BLaER1 (cell line): ENCODE measurements at regions not wholly inside any gene's neighbourhood (a gene's known extent, or its start where the extent isn't known, plus 50 kb on each side); places are given as distances from the start of the nearest gene placed in this dataset.

Experiments used
- H3K27ac ChIP-seq: shearing (Covaris generic); formaldehyde crosslinking; 2 replicates; pipeline ENCODE4 v1.8.1; 2022
- H3K27me3 ChIP-seq: shearing (Covaris generic); formaldehyde crosslinking; 2 replicates; pipeline ENCODE4 v1.8.1; 2022
- H3K36me3 ChIP-seq: shearing (Covaris generic); formaldehyde crosslinking; 2 replicates; pipeline ENCODE4 v1.8.1; 2022
- H3K4me1 ChIP-seq: shearing (Covaris generic); formaldehyde crosslinking; 2 replicates; pipeline ENCODE4 v1.8.1; 2022
- H3K4me2 ChIP-seq: shearing (Covaris generic); formaldehyde crosslinking; 2 replicates; pipeline ENCODE4 v1.8.1; 2022
- H3K4me3 ChIP-seq: shearing (Covaris generic); formaldehyde crosslinking; 2 replicates; pipeline ENCODE4 v1.8.1; 2022
- H3K9ac ChIP-seq: shearing (Covaris generic); formaldehyde crosslinking; 2 replicates; pipeline ENCODE4 v1.8.1; 2022
- H3K9me3 ChIP-seq: shearing (Covaris generic); formaldehyde crosslinking; 2 replicates; pipeline ENCODE4 v1.8.1; 2022
- H4K20me1 ChIP-seq: shearing (Covaris generic); formaldehyde crosslinking; 2 replicates; pipeline ENCODE4 v1.8.1; 2022
- Cebpa-rat ChIP-seq: shearing (Covaris generic); IDR thresholded peaks from 2 replicates; pipeline ENCODE4 v1.8.1; 2022

DNA sequence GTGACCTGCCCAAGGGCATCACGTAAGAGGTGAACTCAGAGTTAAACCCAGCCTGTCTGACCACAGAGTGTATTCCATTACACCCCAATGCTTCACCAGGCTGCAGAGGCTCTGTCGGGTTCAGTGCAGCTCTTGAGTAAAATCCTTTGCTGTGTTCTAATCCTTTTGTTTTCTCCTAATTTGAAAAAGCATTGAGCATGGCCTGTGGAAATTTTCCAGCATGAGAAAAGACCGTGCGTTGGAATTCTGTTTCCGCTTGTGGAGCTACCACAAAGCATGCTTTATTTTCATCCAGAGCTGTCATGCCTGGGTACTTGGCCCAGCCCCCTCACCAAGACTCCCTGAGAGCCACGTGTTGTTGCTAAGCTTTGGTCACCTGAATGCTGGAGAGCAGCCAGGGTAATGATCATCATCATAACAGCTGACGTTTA, 317.6 kb downstream of the PRDM2 start:
- H3K4me3 ChIP-seq, result no peak overlapping the region
- H3K36me3 ChIP-seq, result no peaks in the 10 kb centered on the region
- H3K27ac ChIP-seq, result no peak overlapping the region
- no peaks in the 10 kb centered on the region for H3K9me3 ChIP-seq
- no peak overlapping the region for H3K4me2 ChIP-seq
- no peak overlapping the region for H3K9ac ChIP-seq
- H3K4me1 ChIP-seq, result no peaks in the 10 kb centered on the region
- no peak for TF ChIP-seq Cebpa-rat
- no peaks in the 10 kb centered on the region for H3K27me3 ChIP-seq
- H4K20me1 ChIP-seq, result no peaks in the 10 kb centered on the region

DNA sequence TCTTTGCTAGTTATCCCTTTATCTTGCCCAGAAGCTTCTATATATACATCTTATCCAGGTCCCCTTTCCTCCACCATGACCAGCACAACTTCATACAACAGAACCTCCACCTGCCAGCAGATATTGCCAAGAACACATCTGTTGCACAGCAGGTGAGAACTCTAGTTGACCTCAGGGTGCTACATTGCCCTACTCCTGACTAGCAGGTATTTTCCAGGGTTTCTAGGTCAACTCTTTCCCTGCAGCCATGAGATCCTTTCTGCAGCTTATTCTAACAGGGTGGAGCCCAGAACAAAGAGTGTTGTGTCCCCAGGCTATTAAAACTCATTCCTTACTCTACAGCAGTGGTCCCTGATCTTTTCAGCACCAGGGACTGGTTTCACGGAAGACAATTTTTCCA, 319.5 kb downstream of the PRDM2 start:
- Histone ChIP-seq H3K4me1 (no peaks in the 10 kb centered on the region), H3K27me3 (no peaks in the 10 kb centered on the region), H4K20me1 (no peaks in the 10 kb centered on the region), H3K4me3 (no peak overlapping the region), H3K27ac (no peak overlapping the region), H3K9ac (no peak overlapping the region), H3K36me3 (no peaks in the 10 kb centered on the region), H3K4me2 (no peak overlapping the region), H3K9me3 (no peaks in the 10 kb centered on the region)
- TF ChIP-seq Cebpa-rat, result no peak

- H3K9me3 ChIP-seq, result no peaks in the 10 kb centered on the region
- no peak overlapping the region for H3K9ac ChIP-seq
- H3K27me3 ChIP-seq, result no peaks in the 10 kb centered on the region
- no peak overlapping the region for H3K27ac ChIP-seq
- H3K36me3 ChIP-seq, result no peaks in the 10 kb centered on the region
- H4K20me1 ChIP-seq, result no peaks in the 10 kb centered on the region
- no peak overlapping the region for H3K4me2 ChIP-seq
- TF ChIP-seq Cebpa-rat, result no peak
- no peaks in the 10 kb centered on the region for H3K4me1 ChIP-seq
- H3K4me3 ChIP-seq, result no peak overlapping the region
These were observed 320.0 kb downstream of the PRDM2 start for GRCh38 chr1:14020006-14020405.

DNA sequence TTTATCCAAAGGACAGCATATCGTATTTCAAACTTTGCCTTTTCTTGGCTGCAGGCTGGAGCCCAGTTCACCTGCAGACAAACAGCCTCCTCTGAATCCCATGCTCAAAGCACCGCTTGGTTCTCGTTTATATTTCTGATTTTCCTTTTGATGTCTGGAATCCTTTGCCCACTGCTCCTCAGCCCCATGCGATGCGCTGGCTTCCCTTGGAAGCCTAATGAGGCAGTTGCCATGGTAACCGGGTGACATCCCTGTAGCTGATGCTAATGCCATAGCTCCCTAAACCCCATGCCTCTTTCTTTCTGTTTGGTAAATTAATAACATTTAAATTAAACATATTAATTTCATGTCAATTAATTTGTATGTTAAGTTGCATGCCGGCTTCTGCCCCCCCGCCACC, 327.1 kb downstream of the PRDM2 start:
- 0 out of 2 replicates have a peak, but pooled peaks cover 5% of the 10 kb centered on the region for H3K9me3 ChIP-seq
- no peak overlapping the region for H3K4me2 ChIP-seq
- no peaks in the 10 kb centered on the region for H3K4me1 ChIP-seq
- no peaks in the 10 kb centered on the region for H3K36me3 ChIP-seq
- H3K9ac ChIP-seq, result no peak overlapping the region
- H4K20me1 ChIP-seq, result no peaks in the 10 kb centered on the region
- no peak for TF ChIP-seq Cebpa-rat
- H3K4me3 ChIP-seq, result no peak overlapping the region
- no peaks in the 10 kb centered on the region for H3K27me3 ChIP-seq
- H3K27ac ChIP-seq, result no peak overlapping the region

DNA sequence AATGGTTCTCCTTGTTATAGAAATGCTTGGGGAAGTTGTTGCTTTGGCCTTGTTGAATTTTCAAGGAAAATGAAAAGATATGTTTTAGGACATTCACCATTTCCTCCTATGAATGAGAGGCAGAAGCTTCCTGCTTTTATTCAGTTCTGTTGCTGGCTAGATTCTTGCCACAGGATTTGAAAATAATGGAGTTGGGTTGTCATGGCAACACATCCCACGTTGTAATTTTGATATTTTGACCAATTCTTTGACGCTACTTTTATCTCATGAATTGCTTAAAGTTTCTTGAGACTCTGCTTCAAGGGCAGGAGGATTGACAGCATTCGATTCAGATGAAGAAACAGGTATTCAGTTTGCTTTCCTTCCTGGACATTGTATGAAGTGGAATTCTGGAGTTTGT, 331.5 kb downstream of the PRDM2 start:
- Histone ChIP-seq H3K9me3 (peaks cover 19% of the 10 kb centered on the region), H3K4me3 (no peak overlapping the region), H4K20me1 (no peaks in the 10 kb centered on the region), H3K4me1 (no peaks in the 10 kb centered on the region), H3K27me3 (no peaks in the 10 kb centered on the region), H3K9ac (no peak overlapping the region), H3K36me3 (no peaks in the 10 kb centered on the region), H3K4me2 (no peak overlapping the region), H3K27ac (no peak overlapping the region)
- no peak for TF ChIP-seq Cebpa-rat

GRCh38 chr1:14034506-14034905, 334.5 kb downstream of the PRDM2 start:
- Histone ChIP-seq H3K4me2 (no peak overlapping the region), H3K27ac (no peak overlapping the region), H3K9ac (no peak overlapping the region), H3K9me3 (peaks cover 14% of the 10 kb centered on the region), H3K36me3 (no peaks in the 10 kb centered on the region), H4K20me1 (no peaks in the 10 kb centered on the region), H3K4me1 (no peaks in the 10 kb centered on the region), H3K4me3 (no peak overlapping the region), H3K27me3 (no peaks in the 10 kb centered on the region)
- TF ChIP-seq Cebpa-rat, result no peak

- no peaks in the 10 kb centered on the region for H4K20me1 ChIP-seq
- no peak overlapping the region for H3K27ac ChIP-seq
- H3K4me1 ChIP-seq, result no peaks in the 10 kb centered on the region
- H3K4me3 ChIP-seq, result no peak overlapping the region
- H3K4me2 ChIP-seq, result no peak overlapping the region
- no peak overlapping the region for H3K9ac ChIP-seq
- H3K9me3 ChIP-seq, result peaks cover 25% of the 10 kb centered on the region
- no peaks in the 10 kb centered on the region for H3K36me3 ChIP-seq
- no peaks in the 10 kb centered on the region for H3K27me3 ChIP-seq
- no peak for TF ChIP-seq Cebpa-rat
These were observed 337.3 kb downstream of the PRDM2 start for GRCh38 chr1:14037101-14037847.

GRCh38 chr1:14039582-14040430, 339.8 kb downstream of the PRDM2 start:
- Histone ChIP-seq H3K27ac (no peak overlapping the region), H3K27me3 (no peaks in the 10 kb centered on the region), H3K4me2 (no peak overlapping the region), H3K9me3 (peaks cover 15% of the 10 kb centered on the region), H4K20me1 (no peaks in the 10 kb centered on the region), H3K4me1 (no peaks in the 10 kb centered on the region), H3K9ac (no peak overlapping the region), H3K4me3 (no peak overlapping the region), H3K36me3 (no peaks in the 10 kb centered on the region)
- no peak for TF ChIP-seq Cebpa-rat

- H3K27me3 ChIP-seq, result no peaks in the 10 kb centered on the region
- no peaks in the 10 kb centered on the region for H4K20me1 ChIP-seq
- H3K36me3 ChIP-seq, result no peaks in the 10 kb centered on the region
- no peak overlapping the region for H3K4me2 ChIP-seq
- no peak for TF ChIP-seq Cebpa-rat
- 0 out of 2 replicates have a peak, but pooled peaks cover 7% of the 10 kb centered on the region for H3K4me1 ChIP-seq
- H3K9me3 ChIP-seq, result peaks cover 11% of the 10 kb centered on the region; the same call in 1 of the 2 replicates
- H3K4me3 ChIP-seq, result no peak overlapping the region
- H3K9ac ChIP-seq, result no peak overlapping the region
- H3K27ac ChIP-seq, result no peak overlapping the region
These were observed 350.0 kb downstream of the PRDM2 start for GRCh38 chr1:14049965-14050364.
